ENCODE measurements at regions not wholly inside any gene's neighbourhood (a gene's known extent, or its start where the extent isn't known, plus 50 kb on each side); places are given as distances from the start of the nearest gene placed in this dataset.

DNA sequence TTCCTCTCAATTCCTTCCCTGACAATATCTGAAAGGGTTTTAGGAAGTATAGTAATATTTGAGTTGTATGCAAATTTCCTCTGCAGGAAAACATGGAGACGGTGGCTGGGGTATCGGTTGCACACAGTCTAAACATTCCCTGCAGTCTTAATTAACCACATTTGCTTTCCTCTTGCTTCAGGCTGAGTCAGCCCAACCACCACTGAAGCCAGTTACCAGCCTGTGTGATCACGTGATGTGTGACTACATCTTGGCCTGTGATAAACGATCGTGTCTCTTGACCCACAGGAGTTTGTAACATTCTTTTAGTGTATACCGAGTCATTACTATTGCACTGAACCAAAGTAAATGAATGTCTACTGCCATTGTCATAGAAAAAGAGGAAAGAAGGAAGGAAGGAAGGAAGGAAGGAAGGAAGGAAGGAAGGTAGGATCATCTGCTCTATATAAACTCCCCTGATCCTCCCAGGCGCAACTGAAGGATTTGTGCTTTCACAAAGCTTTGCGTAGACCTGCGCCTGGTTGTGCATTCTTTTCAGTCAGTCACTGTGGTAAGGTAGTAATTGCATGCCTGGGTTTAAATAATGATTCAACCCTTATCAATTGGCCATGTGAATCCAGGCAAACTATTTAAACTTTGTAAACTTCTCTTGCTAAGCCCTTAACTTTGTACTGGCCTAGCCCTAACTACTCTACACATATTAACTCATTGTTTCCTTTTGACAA is 280.6 kb upstream of the SALL1 start:
- H3K4me2 ChIP-seq (ENCODE audit: insufficient read depth, low read length) = no peak overlapping the region
- POLR2A ChIA-PET = no interaction called here
- no peaks in the 10 kb centered on the region for H3K27me3 ChIP-seq (ENCODE audit: control insufficient read depth in 2 of 2, insufficient read depth in 2 of 2, low read length in 2 of 2)
- no peak overlapping the region for H3K9ac ChIP-seq (replicated peaks; ENCODE audit: extremely low read depth, insufficient read depth, low read length)
- CTCF ChIA-PET = no interaction called here
- H2AFZ ChIP-seq (ENCODE audit: low read depth, low read length) = no peak overlapping the region
- no peak overlapping the region for H3K27ac ChIP-seq (ENCODE audit: insufficient read depth, low read depth, low read length)
- DNase-seq (ENCODE audit: low read depth, low spot score) = no peak
- H3K9me1 ChIP-seq (replicated peaks; ENCODE audit: control insufficient read depth, extremely low read depth, insufficient read depth, low read length) = no peaks in the 10 kb centered on the region
- H3K9me3 ChIP-seq (replicated peaks; ENCODE audit: control insufficient read depth, insufficient read depth, low read length) = no peaks in the 10 kb centered on the region
- TF ChIP-seq GATA2 (IDR thresholded peaks at IDR 0.05; ENCODE audit: insufficient read depth, insufficient read length, low read depth, low read length) (no peak), EZH2 (IDR thresholded peaks at IDR 0.05; ENCODE audit: borderline replicate concordance, low read depth, low read length, severe bottlenecking) (no peak), CTCF (IDR thresholded peaks at IDR 0.05; ENCODE audit: extremely low read depth in 1 of 2, insufficient read depth in 1 of 2, low read depth in 1 of 2, low read length in 2 of 2) (no peak), POLR2A (IDR thresholded peaks at IDR 0.05; ENCODE audit: low read depth, low read length) (no peak), MYC (IDR thresholded peaks at IDR 0.05; ENCODE audit: low read depth, low read length) (no peak), MAX (IDR thresholded peaks at IDR 0.05; ENCODE audit: insufficient read depth, insufficient read length) (no peak), FOS (IDR thresholded peaks at IDR 0.05; ENCODE audit: borderline replicate concordance, insufficient read depth, low read length) (no peak), JUN (IDR thresholded peaks at IDR 0.05; ENCODE audit: borderline replicate concordance, insufficient read depth, insufficient read length, low read depth) (no peak), POLR2AphosphoS5 (IDR thresholded peaks at IDR 0.05; ENCODE audit: insufficient read depth, low read depth, low read length) (no peak)
- H3K36me3 ChIP-seq (ENCODE audit: control insufficient read depth in 2 of 2, extremely low read depth in 1 of 2, insufficient read depth in 2 of 2, low read length in 2 of 2) = no peaks in the 10 kb centered on the region
- FAIRE-seq = no peak
- H4K20me1 ChIP-seq (replicated peaks; ENCODE audit: control insufficient read depth, extremely low read depth, insufficient read depth, low read length) = no peaks in the 10 kb centered on the region
- dilution Hi-C loops (cut with MboI; ENCODE audit: extremely low pct_ligation_motif_present, low sequenced_read_pairs) (no loop called here), intact Hi-C loops (cut with micrococcal nuclease) (no loop called here)
- H3K4me1 ChIP-seq (ENCODE audit: control insufficient read depth, extremely low read depth, insufficient read depth, low read length) = no peaks in the 10 kb centered on the region
- H3K4me3 ChIP-seq (replicated peaks in 1 of 3; ENCODE audit: insufficient read depth in 1 of 3, low read depth in 1 of 3, low read length in 3 of 3) = no peak overlapping the region
- no TSS peak for BruUV-seq (replicated peaks)
- H3K79me2 ChIP-seq (ENCODE audit: control insufficient read depth, insufficient read depth, low read length) = no peaks in the 10 kb centered on the region

Data from endothelial cell of umbilical vein (primary cell).